ENCODE measurements at regions not wholly inside any gene's neighbourhood (a gene's known extent, or its start where the extent isn't known, plus 50 kb on each side); places are given as distances from the start of the nearest gene placed in this dataset.

DNA sequence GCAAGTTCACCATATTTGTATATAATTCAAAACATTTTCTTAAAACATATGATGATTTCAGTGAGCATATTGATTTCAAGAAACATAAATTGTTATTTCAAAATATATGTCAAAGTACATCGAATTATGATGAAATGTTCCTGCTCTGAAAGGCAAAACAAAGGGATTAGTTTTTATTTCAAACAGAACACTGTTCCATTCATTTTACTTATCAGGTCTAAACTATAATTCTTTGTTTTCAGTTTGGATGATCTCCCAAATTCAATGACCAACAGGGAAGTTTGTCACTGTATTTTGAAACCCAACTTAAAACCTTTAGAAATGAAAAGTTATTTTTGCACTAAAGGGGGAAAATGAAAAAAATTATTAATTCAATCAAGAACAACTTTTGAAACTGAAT lies 610.2 kb downstream of the SLITRK1 start:
- 61 to 73% (median 64%) methylated on average over 1 of the region's 1 CpG for WGBS, 4 donors
- H3K4me3 ChIP-seq, result no peak overlapping the region
- H3K4me1 ChIP-seq (replicated peaks in 1 of 2), result no peaks in the 10 kb centered on the region
- DNase-seq, result no peak
- H3K36me3 ChIP-seq (replicated peaks in 1 of 2), result no peaks in the 10 kb centered on the region
- no peak overlapping the region for H3K27ac ChIP-seq
- intact Hi-C loops (cut with DNase I), result no loop called here
- H3K27me3 ChIP-seq, result no peaks in the 10 kb centered on the region
- peaks cover 0 to 5% (median 0%) of the 10 kb centered on the region in 3 donors for H3K9me3 ChIP-seq (replicated peaks in 1 of 3)
- TF ChIP-seq POLR2A (IDR thresholded peaks at IDR 0.05), result no peak
- no peak for TF ChIP-seq CTCF (IDR thresholded peaks at IDR 0.05)

- Histone ChIP-seq H3K27ac (no peak overlapping the region), H3K27me3 (no peaks in the 10 kb centered on the region), H3K36me3 (replicated peaks in 1 of 2) (no peaks in the 10 kb centered on the region), H3K4me1 (replicated peaks in 1 of 2) (no peaks in the 10 kb centered on the region), H3K4me3 (no peak overlapping the region), H3K9me3 (replicated peaks in 1 of 3) (no peaks in the 10 kb centered on the region)
- intact Hi-C loops (cut with DNase I), result no loop called here
- 56 to 68% (median 64%) methylated on average over 5 of the region's 5 CpGs for WGBS, 4 donors
- TF ChIP-seq POLR2A (IDR thresholded peaks at IDR 0.05), result no peak
- no peak for TF ChIP-seq CTCF (IDR thresholded peaks at IDR 0.05)
- DNase-seq, result no peak
Observed at GRCh38 chr13:83265279-83265678, 617.0 kb downstream of the SLITRK1 start.

GRCh38 chr13:83248751-83249150 lies 633.5 kb downstream of the SLITRK1 start:
- intact Hi-C loops (cut with DNase I), result no loop called here
- no peak for DNase-seq
- H3K27me3 ChIP-seq, result no peaks in the 10 kb centered on the region
- no peaks in the 10 kb centered on the region for H3K4me1 ChIP-seq (replicated peaks in 1 of 2)
- no peak overlapping the region for H3K4me3 ChIP-seq
- 77 to 93% (median 85%) methylated on average over 4 to 6 of the region's 6 CpGs for WGBS, 4 donors
- no peaks in the 10 kb centered on the region for H3K9me3 ChIP-seq (replicated peaks in 1 of 3)
- TF ChIP-seq CTCF (IDR thresholded peaks at IDR 0.05) (no peak), POLR2A (IDR thresholded peaks at IDR 0.05) (no peak)
- H3K36me3 ChIP-seq (replicated peaks in 1 of 2), result no peaks in the 10 kb centered on the region
- no peak overlapping the region for H3K27ac ChIP-seq

- Histone ChIP-seq H3K27me3 (no peaks in the 10 kb centered on the region), H3K36me3 (replicated peaks in 1 of 2) (no peaks in the 10 kb centered on the region), H3K27ac (no peak overlapping the region), H3K4me3 (no peak overlapping the region), H3K4me1 (replicated peaks in 1 of 2) (no peaks in the 10 kb centered on the region), H3K9me3 (replicated peaks in 1 of 3) (no peaks in the 10 kb centered on the region)
- TF ChIP-seq POLR2A (IDR thresholded peaks at IDR 0.05), result no peak
- TF ChIP-seq CTCF (IDR thresholded peaks at IDR 0.05), result no peak
- intact Hi-C loops (cut with DNase I), result no loop called here
- DNase-seq, result no peak
- 50 to 68% (median 64%) methylated on average over 1 of the region's 1 CpG for WGBS, 4 donors
Observed at GRCh38 chr13:83232626-83233025, 649.6 kb downstream of the SLITRK1 start.
